Endothelial cell of umbilical vein (primary cell): ENCODE measurements at regions not wholly inside any gene's neighbourhood (a gene's known extent, or its start where the extent isn't known, plus 50 kb on each side); places are given as distances from the start of the nearest gene placed in this dataset.

ENCODE experiments used
- BruUV-seq: library from RNA; stranded (reverse); fragments of 400-500 nt; replicated peaks from 2 replicates; lab custom pipeline; 2021; lab: Mats Ljungman, UMichigan
- CTCF ChIA-PET: fragments of 300-600, 350-600 bp; sonication (Branson Sonifier 250); formaldehyde crosslinking; loops from one replicate; lab custom pipeline; 2021; ENCODE audit warnings: antibody characterized with exemption, inconsistent platforms; lab: Charles Lee
- POLR2A ChIA-PET: fragments of 300-600, 350-600 bp; sonication (Branson Sonifier 250); formaldehyde crosslinking; loops from one replicate; lab custom pipeline; 2021; ENCODE audit warnings: antibody characterized with exemption, inconsistent platforms; lab: Charles Lee
- DNase-seq: peaks from one replicate; pipeline ENCODE4 v3.0.0-alpha.2; 2011; ENCODE audit warnings: low read depth, low spot score
- FAIRE-seq: peaks from 2 replicates; lab custom pipeline; 2011; peaks lifted over from hg19 to GRCh38; lab: Jason Lieb, UNC
- H2AFZ ChIP-seq: 2 replicates; pipeline ENCODE4 v1.6.0; 2012; ENCODE audit warnings: low read depth, low read length, control low read depth, inconsistent platforms
- H3K27ac ChIP-seq: 2 replicates; pipeline ENCODE4 v1.5.1; 2011; ENCODE audit warnings: low read depth, mild to moderate bottlenecking, control low read depth, low read length, moderate library complexity; ENCODE audit not compliant: insufficient read depth
- H3K27me3 ChIP-seq, 2 experiments: 2 replicates each; pipeline versions ENCODE4 v1.6.0 to v1.6.1; 2011; ENCODE audit warnings: low read length in 2 of 2, mixed read lengths in 1 of 2; ENCODE audit not compliant: control insufficient read depth in 2 of 2, insufficient read depth in 2 of 2
- H3K36me3 ChIP-seq, 2 experiments: 2 replicates in 1 of 2; 3 replicates in 1 of 2; pipeline ENCODE4 v1.5.1; 2011; ENCODE audit warnings: low read length in 2 of 2, mild to moderate bottlenecking in 1 of 2, moderate library complexity in 1 of 2; ENCODE audit not compliant: control insufficient read depth in 2 of 2, insufficient read depth in 2 of 2; ENCODE audit errors: extremely low read depth in 1 of 2
- H3K4me1 ChIP-seq: 3 replicates; pipeline ENCODE4 v1.5.1; 2011; ENCODE audit warnings: mild to moderate bottlenecking, low read length; ENCODE audit not compliant: control insufficient read depth, insufficient read depth; ENCODE audit errors: extremely low read depth
- H3K4me2 ChIP-seq: 2 replicates; pipeline ENCODE4 v1.6.1; 2011; ENCODE audit warnings: low read length, control low read depth, mixed read lengths; ENCODE audit not compliant: insufficient read depth
- H3K4me3 ChIP-seq, 3 experiments: fragments of 200-600 bp in 1 of 3; sonication (generic), shearing (Covaris generic) in 1 of 3; replicated peaks in 1 of 3; 2 replicates each; pipeline ENCODE4 v1.5.1; 2011 to 2016; ENCODE audit warnings: control low read depth in 3 of 3, low read length in 3 of 3, mild to moderate bottlenecking in 2 of 3, inconsistent platforms in 1 of 3, low read depth in 1 of 3, moderate library complexity in 1 of 3; ENCODE audit not compliant: insufficient read depth in 1 of 3
- H3K79me2 ChIP-seq: 2 replicates; pipeline ENCODE4 v1.6.0; 2012; ENCODE audit warnings: low read length, inconsistent platforms; ENCODE audit not compliant: control insufficient read depth, insufficient read depth
- H3K9ac ChIP-seq: replicated peaks from 2 replicates; pipeline ENCODE3; 2011; ENCODE audit warnings: low read length, control low read depth; ENCODE audit not compliant: insufficient read depth; ENCODE audit errors: extremely low read depth
- H3K9me1 ChIP-seq: replicated peaks from 3 replicates; pipeline ENCODE4 v1.6.0; 2011; ENCODE audit warnings: mild to moderate bottlenecking, low read length; ENCODE audit not compliant: control insufficient read depth, insufficient read depth; ENCODE audit errors: extremely low read depth
- H3K9me3 ChIP-seq: replicated peaks from 2 replicates; pipeline ENCODE4 v1.5.1; 2012; ENCODE audit warnings: low read length, inconsistent platforms; ENCODE audit not compliant: control insufficient read depth, insufficient read depth
- H4K20me1 ChIP-seq: replicated peaks from 2 replicates; pipeline ENCODE3; 2011; ENCODE audit warnings: mild to moderate bottlenecking, low read length; ENCODE audit not compliant: control insufficient read depth, insufficient read depth; ENCODE audit errors: extremely low read depth
- FOS ChIP-seq: IDR thresholded peaks from 2 replicates; pipeline ENCODE4 v1.6.1; 2011; ENCODE audit warnings: mild to moderate bottlenecking, low read length, moderate library complexity, borderline replicate concordance; ENCODE audit not compliant: insufficient read depth
- GATA2 ChIP-seq: IDR thresholded peaks from 2 replicates; pipeline ENCODE4 v1.7.0; 2011; ENCODE audit warnings: low read depth, mild to moderate bottlenecking, moderate library complexity, mixed read lengths, low read length; ENCODE audit not compliant: insufficient read length, insufficient read depth
- POLR2AphosphoS5 ChIP-seq: IDR thresholded peaks from 2 replicates; pipeline ENCODE4 v1.6.1; 2012; ENCODE audit warnings: low read depth, mild to moderate bottlenecking, control low read depth, low read length, moderate library complexity; ENCODE audit not compliant: insufficient read depth
- dilution Hi-C: fragments of 300-500 bp; cut with MboI; formaldehyde crosslinking; loops from one replicate; pipeline ENCODE4 v1.15.0; 2019; ENCODE audit warnings: low sequenced_read_pairs; ENCODE audit not compliant: extremely low pct_ligation_motif_present
- intact Hi-C: fragments of 100-400 bp; cut with micrococcal nuclease; formaldehyde crosslinking; loops from one replicate; pipeline ENCODE4 v1.10.0; 2022
- TF ChIP-seq, protein P1 (sequence below): IDR thresholded peaks from 2 replicates; pipeline ENCODE4 v1.6.1; 2011; ENCODE audit not compliant: insufficient read depth, insufficient read length
- TF ChIP-seq, protein P2 (sequence below), 2 donors: IDR thresholded peaks; 1 replicate in 1 of 2; 2 replicates in 1 of 2; pipeline ENCODE4 v1.5.1; 2011; ENCODE audit warnings: low read length in 2 of 2, mild to moderate bottlenecking in 2 of 2, moderate library complexity in 2 of 2, control low read depth in 1 of 2, inconsistent platforms in 1 of 2, low read depth in 1 of 2; ENCODE audit not compliant: insufficient read depth in 1 of 2; ENCODE audit errors: extremely low read depth in 1 of 2

DNA sequence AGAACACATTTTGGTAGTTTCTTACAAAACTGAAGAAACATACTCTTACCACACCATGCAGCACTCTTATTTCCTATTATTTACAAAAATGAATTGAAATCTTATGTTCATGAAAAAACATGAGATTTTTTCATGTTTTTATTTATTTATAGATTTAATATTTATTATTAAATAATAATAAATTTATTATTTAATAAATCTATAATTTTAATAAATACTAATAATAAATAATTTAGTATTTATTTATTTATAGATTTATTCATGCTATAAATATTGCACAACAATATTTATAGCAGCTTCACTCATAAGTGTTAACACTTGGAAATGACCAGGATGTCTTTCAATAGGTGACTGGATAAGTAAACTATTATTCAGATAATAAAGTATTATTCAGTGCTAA, 91.6 kb upstream of the CPXCR1 start:
- dilution Hi-C loops, result no loop called here
- BruUV-seq, result no TSS peak
- TF ChIP-seq, protein P1, sequence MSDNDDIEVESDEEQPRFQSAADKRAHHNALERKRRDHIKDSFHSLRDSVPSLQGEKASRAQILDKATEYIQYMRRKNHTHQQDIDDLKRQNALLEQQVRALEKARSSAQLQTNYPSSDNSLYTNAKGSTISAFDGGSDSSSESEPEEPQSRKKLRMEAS, result no peak
- TF ChIP-seq, protein P2, sequence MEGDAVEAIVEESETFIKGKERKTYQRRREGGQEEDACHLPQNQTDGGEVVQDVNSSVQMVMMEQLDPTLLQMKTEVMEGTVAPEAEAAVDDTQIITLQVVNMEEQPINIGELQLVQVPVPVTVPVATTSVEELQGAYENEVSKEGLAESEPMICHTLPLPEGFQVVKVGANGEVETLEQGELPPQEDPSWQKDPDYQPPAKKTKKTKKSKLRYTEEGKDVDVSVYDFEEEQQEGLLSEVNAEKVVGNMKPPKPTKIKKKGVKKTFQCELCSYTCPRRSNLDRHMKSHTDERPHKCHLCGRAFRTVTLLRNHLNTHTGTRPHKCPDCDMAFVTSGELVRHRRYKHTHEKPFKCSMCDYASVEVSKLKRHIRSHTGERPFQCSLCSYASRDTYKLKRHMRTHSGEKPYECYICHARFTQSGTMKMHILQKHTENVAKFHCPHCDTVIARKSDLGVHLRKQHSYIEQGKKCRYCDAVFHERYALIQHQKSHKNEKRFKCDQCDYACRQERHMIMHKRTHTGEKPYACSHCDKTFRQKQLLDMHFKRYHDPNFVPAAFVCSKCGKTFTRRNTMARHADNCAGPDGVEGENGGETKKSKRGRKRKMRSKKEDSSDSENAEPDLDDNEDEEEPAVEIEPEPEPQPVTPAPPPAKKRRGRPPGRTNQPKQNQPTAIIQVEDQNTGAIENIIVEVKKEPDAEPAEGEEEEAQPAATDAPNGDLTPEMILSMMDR (IDR thresholded peaks at IDR 0.05; ENCODE audit: extremely low read depth in 1 of 2, insufficient read depth in 1 of 2, low read depth in 1 of 2, low read length in 2 of 2), result no peak
- TF ChIP-seq POLR2AphosphoS5, result no peak
- H3K9ac ChIP-seq, result no peak overlapping the region
- H3K4me1 ChIP-seq, result no peaks in the 10 kb centered on the region
- H3K9me1 ChIP-seq, result no peaks in the 10 kb centered on the region
- no peaks in the 10 kb centered on the region for H3K36me3 ChIP-seq
- no peaks in the 10 kb centered on the region for H3K9me3 ChIP-seq
- H4K20me1 ChIP-seq, result no peaks in the 10 kb centered on the region
- H3K27ac ChIP-seq, result no peak overlapping the region
- no peak overlapping the region for H2AFZ ChIP-seq
- POLR2A ChIA-PET, result no interaction called here
- H3K27me3 ChIP-seq, result no peaks in the 10 kb centered on the region
- H3K79me2 ChIP-seq, result no peaks in the 10 kb centered on the region
- FAIRE-seq (no peak), DNase-seq (no peak)
- CTCF ChIA-PET, result no interaction called here
- intact Hi-C loops, result no loop called here
- H3K4me2 ChIP-seq, result no peak overlapping the region
- no peak overlapping the region for H3K4me3 ChIP-seq

DNA sequence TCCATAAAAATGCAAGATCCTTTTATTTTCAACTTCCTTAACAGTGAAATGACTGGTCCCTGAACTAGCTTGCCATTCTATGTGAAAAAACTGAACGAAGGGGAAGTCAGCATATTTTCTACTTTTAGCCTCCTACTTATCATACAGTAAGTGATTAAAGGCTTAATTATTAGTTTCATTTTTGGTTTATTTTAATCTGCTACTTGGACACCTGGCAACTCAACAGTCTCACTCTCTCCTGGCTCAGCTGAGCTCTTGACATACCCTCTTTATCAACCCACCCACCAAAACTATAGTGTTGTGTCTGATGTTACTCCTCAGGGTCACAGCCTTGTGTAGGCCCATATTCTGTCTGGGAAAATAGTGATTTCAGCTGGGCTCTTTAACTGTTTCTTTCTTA, 86.2 kb upstream of the CPXCR1 start:
- no peaks in the 10 kb centered on the region for H3K36me3 ChIP-seq
- no peak for DNase-seq
- CTCF ChIA-PET, result no interaction called here
- H2AFZ ChIP-seq, result no peak overlapping the region
- no peaks in the 10 kb centered on the region for H3K9me3 ChIP-seq
- intact Hi-C loops (no loop called here), dilution Hi-C loops (no loop called here)
- H3K9me1 ChIP-seq, result no peaks in the 10 kb centered on the region
- TF ChIP-seq GATA2 (no peak), FOS (no peak)
- TF ChIP-seq, protein P1, result no peak
- no peaks in the 10 kb centered on the region for H4K20me1 ChIP-seq
- no peak overlapping the region for H3K4me2 ChIP-seq
- H3K4me1 ChIP-seq, result no peaks in the 10 kb centered on the region
- BruUV-seq, result no TSS peak
- FAIRE-seq, result no peak
- POLR2A ChIA-PET, result no interaction called here
- no peak overlapping the region for H3K9ac ChIP-seq
- H3K27ac ChIP-seq, result no peak overlapping the region
- no peaks in the 10 kb centered on the region for H3K79me2 ChIP-seq
- H3K4me3 ChIP-seq, result no peak overlapping the region
- no peaks in the 10 kb centered on the region for H3K27me3 ChIP-seq
